ENCODE measurements at regions not wholly inside any gene's neighbourhood (a gene's known extent, or its start where the extent isn't known, plus 50 kb on each side); places are given as distances from the start of the nearest gene placed in this dataset.

DNA sequence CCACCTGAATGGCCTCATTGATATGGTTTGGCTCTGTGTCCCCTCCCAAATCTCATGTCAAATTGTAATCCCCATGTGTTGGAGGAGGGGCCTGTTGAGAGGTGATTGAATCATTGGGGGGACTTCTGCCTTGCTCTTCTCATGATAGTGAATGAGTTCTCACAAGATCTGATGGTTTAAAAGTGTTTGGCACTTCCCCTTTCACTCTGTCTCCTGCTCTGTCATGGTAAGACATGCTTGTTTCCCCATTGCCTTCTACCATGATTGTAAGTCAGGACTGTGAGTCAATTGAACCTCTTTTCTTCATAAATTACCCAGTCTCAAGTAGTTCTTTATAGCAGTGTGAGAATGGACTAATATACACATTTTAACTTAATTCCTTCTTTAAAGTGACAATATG, 146.8 kb upstream of the KCNJ3 start:
- Histone ChIP-seq H3K4me2 (no peak overlapping the region), H3K27ac (no peak overlapping the region), H3K4me1 (ENCODE audit: insufficient read depth) (no peaks in the 10 kb centered on the region), H3K9me3 (ENCODE audit: low read depth) (no peaks in the 10 kb centered on the region), H3K27me3 (no peaks in the 10 kb centered on the region), H2AFZ (no peak overlapping the region), H3K79me2 (no peaks in the 10 kb centered on the region), H3K9me2 (replicated peaks; ENCODE audit: insufficient read depth) (no peaks in the 10 kb centered on the region), H3K36me3 (replicated peaks; ENCODE audit: insufficient read depth, low read depth) (no peaks in the 10 kb centered on the region), H3K4me3 (no peak overlapping the region), H4K20me1 (ENCODE audit: insufficient read depth, poor library complexity, severe bottlenecking) (no peaks in the 10 kb centered on the region)
- no peak for DNase-seq (ENCODE audit: low spot score)
- TF ChIP-seq EZH2 (IDR thresholded peaks at IDR 0.05; ENCODE audit: borderline replicate concordance) = no peak
- no peak for TF ChIP-seq EZH2phosphoT487 (IDR thresholded peaks at IDR 0.05; ENCODE audit: low read depth, severe bottlenecking, unreplicated experiment)
- TF ChIP-seq, protein P1, sequence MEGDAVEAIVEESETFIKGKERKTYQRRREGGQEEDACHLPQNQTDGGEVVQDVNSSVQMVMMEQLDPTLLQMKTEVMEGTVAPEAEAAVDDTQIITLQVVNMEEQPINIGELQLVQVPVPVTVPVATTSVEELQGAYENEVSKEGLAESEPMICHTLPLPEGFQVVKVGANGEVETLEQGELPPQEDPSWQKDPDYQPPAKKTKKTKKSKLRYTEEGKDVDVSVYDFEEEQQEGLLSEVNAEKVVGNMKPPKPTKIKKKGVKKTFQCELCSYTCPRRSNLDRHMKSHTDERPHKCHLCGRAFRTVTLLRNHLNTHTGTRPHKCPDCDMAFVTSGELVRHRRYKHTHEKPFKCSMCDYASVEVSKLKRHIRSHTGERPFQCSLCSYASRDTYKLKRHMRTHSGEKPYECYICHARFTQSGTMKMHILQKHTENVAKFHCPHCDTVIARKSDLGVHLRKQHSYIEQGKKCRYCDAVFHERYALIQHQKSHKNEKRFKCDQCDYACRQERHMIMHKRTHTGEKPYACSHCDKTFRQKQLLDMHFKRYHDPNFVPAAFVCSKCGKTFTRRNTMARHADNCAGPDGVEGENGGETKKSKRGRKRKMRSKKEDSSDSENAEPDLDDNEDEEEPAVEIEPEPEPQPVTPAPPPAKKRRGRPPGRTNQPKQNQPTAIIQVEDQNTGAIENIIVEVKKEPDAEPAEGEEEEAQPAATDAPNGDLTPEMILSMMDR (IDR thresholded peaks at IDR 0.05; ENCODE audit: poor library complexity) = no peak

DNA sequence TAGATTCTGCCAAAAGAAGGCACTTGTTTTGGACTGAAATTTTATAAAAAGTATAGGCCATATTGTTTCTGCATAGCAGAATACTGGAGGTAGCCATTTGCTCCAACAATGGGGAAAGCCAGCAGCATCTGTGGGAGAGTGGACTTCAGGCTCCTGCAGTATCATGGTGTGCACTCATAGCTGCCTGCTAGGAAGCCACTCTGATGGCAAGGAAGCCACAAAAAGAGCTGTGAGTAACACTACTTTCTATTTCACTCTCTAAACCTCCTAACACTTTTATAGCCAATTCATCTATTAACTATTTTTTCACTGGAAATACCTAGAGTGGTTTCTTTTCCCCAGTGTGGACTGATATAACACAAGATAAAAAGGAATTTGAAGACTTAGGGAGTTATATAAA, 144.4 kb upstream of the KCNJ3 start:
- H3K36me3 ChIP-seq (replicated peaks; ENCODE audit: insufficient read depth, low read depth) = no peaks in the 10 kb centered on the region
- H4K20me1 ChIP-seq (ENCODE audit: insufficient read depth, poor library complexity, severe bottlenecking) = no peaks in the 10 kb centered on the region
- no peak overlapping the region for H2AFZ ChIP-seq
- no peak overlapping the region for H3K27ac ChIP-seq
- no peaks in the 10 kb centered on the region for H3K79me2 ChIP-seq
- TF ChIP-seq, protein P1 (IDR thresholded peaks at IDR 0.05; ENCODE audit: poor library complexity) = no peak
- TF ChIP-seq EZH2phosphoT487 (IDR thresholded peaks at IDR 0.05; ENCODE audit: low read depth, severe bottlenecking, unreplicated experiment) = no peak
- no peak for TF ChIP-seq EZH2 (IDR thresholded peaks at IDR 0.05; ENCODE audit: borderline replicate concordance)
- H3K9me2 ChIP-seq (replicated peaks; ENCODE audit: insufficient read depth) = no peaks in the 10 kb centered on the region
- H3K9me3 ChIP-seq (ENCODE audit: low read depth) = no peaks in the 10 kb centered on the region
- H3K4me2 ChIP-seq = no peak overlapping the region
- no peak for DNase-seq (ENCODE audit: low spot score)
- no peaks in the 10 kb centered on the region for H3K4me1 ChIP-seq (ENCODE audit: insufficient read depth)
- H3K27me3 ChIP-seq = no peaks in the 10 kb centered on the region
- no peak overlapping the region for H3K4me3 ChIP-seq

DNA sequence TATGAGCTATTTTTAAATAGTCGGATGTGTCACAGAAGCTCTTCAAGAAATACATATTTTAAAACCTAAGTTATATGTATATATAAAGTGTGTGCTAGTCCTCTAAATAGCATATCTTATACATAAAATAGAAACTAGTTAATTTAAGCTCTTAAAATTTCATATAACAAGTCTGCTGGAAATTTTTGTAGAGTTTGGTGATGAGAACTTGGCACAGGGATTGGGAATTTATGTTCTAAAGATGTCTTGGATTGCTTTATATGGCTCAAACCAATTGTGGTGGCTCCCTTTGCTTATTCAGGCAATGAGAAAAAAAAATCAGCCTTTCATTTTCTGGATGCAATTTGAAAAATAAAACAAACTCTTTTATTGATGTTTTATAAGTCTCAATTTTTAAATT, 142.8 kb upstream of the KCNJ3 start:
- Histone ChIP-seq H3K36me3 (replicated peaks; ENCODE audit: insufficient read depth, low read depth) (no peaks in the 10 kb centered on the region), H3K27ac (no peak overlapping the region), H3K79me2 (no peaks in the 10 kb centered on the region), H3K27me3 (no peaks in the 10 kb centered on the region), H2AFZ (no peak overlapping the region), H3K9me3 (ENCODE audit: low read depth) (no peaks in the 10 kb centered on the region), H3K9me2 (replicated peaks; ENCODE audit: insufficient read depth) (no peaks in the 10 kb centered on the region), H4K20me1 (ENCODE audit: insufficient read depth, poor library complexity, severe bottlenecking) (no peaks in the 10 kb centered on the region), H3K4me2 (no peak overlapping the region), H3K4me1 (ENCODE audit: insufficient read depth) (no peaks in the 10 kb centered on the region), H3K4me3 (no peak overlapping the region)
- DNase-seq (ENCODE audit: low spot score) = no peak
- TF ChIP-seq EZH2 (IDR thresholded peaks at IDR 0.05; ENCODE audit: borderline replicate concordance) = no peak
- TF ChIP-seq, protein P1 (IDR thresholded peaks at IDR 0.05; ENCODE audit: poor library complexity) = no peak
- TF ChIP-seq EZH2phosphoT487 (IDR thresholded peaks at IDR 0.05; ENCODE audit: low read depth, severe bottlenecking, unreplicated experiment) = no peak
- 94% methylated on average over 1 of the region's 1 CpG for WGBS (ENCODE audit: low lambda C conversion rate, missing lambda C conversion rate)

DNA sequence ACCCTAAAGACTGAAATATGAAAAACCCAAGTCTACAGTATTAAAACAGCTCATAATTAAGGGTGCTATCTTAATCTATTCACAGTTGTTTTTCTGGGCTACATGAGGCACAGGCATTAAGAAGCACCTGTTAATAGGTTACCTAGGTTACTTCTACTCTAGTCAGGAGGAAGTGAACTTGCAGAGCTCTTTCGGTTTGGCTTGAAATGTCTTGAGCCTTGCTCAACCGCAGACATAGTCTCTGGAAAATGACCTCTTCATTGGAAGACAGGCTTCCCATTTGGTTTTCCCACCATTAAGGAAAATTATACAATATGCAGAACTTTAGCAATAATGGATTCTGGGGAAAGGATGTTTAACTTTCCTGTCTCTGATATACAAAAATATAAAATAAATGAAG, 142.3 kb upstream of the KCNJ3 start:
- no peaks in the 10 kb centered on the region for H3K9me3 ChIP-seq (ENCODE audit: low read depth)
- no peak overlapping the region for H3K4me2 ChIP-seq
- H2AFZ ChIP-seq = no peak overlapping the region
- H3K27ac ChIP-seq = no peak overlapping the region
- H3K27me3 ChIP-seq = no peaks in the 10 kb centered on the region
- no peak for DNase-seq (ENCODE audit: low spot score)
- no peaks in the 10 kb centered on the region for H3K36me3 ChIP-seq (replicated peaks; ENCODE audit: insufficient read depth, low read depth)
- H4K20me1 ChIP-seq (ENCODE audit: insufficient read depth, poor library complexity, severe bottlenecking) = no peaks in the 10 kb centered on the region
- H3K9me2 ChIP-seq (replicated peaks; ENCODE audit: insufficient read depth) = no peaks in the 10 kb centered on the region
- 82% methylated on average over 2 of the region's 2 CpGs for WGBS (ENCODE audit: low lambda C conversion rate, missing lambda C conversion rate)
- TF ChIP-seq EZH2 (IDR thresholded peaks at IDR 0.05; ENCODE audit: borderline replicate concordance) (no peak), EZH2phosphoT487 (IDR thresholded peaks at IDR 0.05; ENCODE audit: low read depth, severe bottlenecking, unreplicated experiment) (no peak)
- TF ChIP-seq, protein P1 (IDR thresholded peaks at IDR 0.05; ENCODE audit: poor library complexity) = no peak
- H3K4me1 ChIP-seq (ENCODE audit: insufficient read depth) = no peaks in the 10 kb centered on the region
- H3K4me3 ChIP-seq = no peak overlapping the region
- no peaks in the 10 kb centered on the region for H3K79me2 ChIP-seq

Data from hepatocyte (in vitro differentiated cells).